Activated CD8-positive, alpha-beta memory T cell treated with anti-CD3 and anti-CD28 coated beads, Interleukin-2, amount 50 U/mL, for 24 hours (primary cell): ENCODE measurements at regions not wholly inside any gene's neighbourhood (a gene's known extent, or its start where the extent isn't known, plus 50 kb on each side); places are given as distances from the start of the nearest gene placed in this dataset.

Experiments used
- DNase-seq: peaks from one replicate; pipeline ENCODE4 v3.0.0-alpha.2; 2020; ENCODE audit errors: extremely low read depth

DNA sequence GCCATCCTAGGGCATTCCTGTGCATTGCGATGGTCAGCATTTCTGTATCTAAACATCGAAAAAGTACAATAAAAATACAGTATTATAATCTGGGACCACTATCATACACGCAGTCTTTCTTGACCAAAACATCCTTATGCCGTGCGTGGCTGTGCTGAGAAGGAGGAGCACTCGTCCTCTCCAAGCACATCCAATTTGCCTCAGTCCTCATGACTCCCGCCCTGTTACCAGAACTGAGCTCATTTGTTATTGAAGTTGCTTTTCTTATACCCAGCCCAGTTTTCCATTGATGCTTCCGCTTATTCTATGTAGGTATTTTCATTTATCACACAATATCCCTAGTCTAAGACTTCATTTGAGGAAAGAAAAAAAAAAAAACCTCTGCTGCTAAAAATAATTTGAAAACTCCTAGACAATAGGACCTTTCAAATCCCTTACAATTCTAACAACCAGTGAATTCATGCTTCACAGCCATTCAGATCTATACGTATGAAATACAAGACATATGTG, 236.9 kb upstream of the PLEKHG7 start:
- no peak for DNase-seq

- DNase-seq, result no peak
Observed at GRCh38 chr12:92464911-92465310, 237.9 kb upstream of the PLEKHG7 start.

- DNase-seq, result no peak
Observed at GRCh38 chr12:92463171-92463570, 239.6 kb upstream of the PLEKHG7 start.

DNA sequence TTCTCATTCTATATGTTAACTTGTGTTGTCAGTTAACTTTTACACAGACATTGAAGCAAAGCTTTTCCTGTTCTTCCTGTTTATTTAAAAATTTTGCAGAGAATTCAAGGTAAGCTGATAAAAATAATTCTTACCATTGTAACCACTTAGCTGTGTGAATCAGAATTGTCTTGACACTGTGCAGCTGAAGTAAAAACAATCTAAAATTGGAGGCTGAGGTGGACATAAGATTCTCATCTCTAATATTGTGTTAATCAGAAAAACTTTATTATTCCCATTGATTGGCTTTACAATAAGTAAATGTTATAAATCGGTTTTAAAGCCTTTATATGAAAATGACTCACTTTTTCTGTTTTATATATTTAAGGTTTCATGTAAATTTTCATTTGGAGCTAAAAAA, 240.3 kb upstream of the PLEKHG7 start:
- no peak for DNase-seq

GRCh38 chr12:92462049-92462448, 240.7 kb upstream of the PLEKHG7 start:
- no peak for DNase-seq

GRCh38 chr12:92459850-92460249, 242.9 kb upstream of the PLEKHG7 start:
- DNase-seq, result no peak

DNA sequence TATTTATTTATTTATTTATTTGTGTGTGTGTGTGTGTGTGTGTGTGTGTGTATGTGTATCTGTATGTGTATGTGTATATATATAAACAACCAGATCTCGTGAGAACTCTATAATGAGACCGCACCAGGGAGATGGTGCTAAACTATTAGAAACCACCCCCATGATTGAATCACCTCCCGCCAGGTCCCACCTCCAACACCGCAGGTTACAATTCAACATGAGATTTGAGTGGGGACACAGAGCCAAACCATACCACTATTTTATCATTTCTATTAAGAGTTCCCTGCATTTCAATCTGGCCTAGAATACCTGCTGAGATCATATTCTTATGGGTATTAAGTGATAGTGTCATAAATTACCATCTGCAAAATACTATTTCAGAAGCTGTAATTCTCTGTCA, 243.8 kb upstream of the PLEKHG7 start:
- no peak for DNase-seq

DNA sequence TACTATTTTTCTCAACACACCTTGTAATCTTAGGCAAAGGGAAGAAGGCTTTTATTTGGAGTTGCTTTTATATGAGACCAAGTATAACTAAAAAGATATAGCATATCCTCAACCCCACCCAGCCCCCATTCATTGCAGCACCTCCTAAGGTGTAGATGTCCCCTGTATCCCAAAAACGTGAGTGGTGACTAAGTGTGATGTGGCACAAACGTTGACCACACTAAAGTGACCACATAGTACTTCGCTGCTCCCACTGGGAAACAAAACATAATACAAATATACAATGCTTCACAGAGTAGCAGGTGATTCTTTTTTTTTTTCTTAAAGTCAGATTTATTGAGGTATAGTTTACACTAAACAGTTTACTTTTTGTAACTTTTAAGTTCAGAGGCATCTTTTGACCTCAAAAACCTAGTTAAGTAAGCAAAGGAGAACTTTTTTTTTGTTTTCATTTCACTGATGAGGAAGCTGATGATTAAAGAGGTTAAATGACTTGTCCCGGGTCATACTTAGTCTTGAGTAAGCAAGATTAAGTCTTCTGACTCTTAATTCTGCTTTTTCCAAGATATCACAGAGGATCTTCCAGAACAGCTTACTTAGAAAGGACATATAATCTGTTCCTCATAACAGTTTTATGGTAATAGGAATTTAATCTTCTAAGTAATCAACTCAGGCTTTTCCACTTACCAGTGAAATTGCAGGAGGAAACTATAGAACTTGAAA, 245.2 kb upstream of the PLEKHG7 start:
- no peak for DNase-seq

DNA sequence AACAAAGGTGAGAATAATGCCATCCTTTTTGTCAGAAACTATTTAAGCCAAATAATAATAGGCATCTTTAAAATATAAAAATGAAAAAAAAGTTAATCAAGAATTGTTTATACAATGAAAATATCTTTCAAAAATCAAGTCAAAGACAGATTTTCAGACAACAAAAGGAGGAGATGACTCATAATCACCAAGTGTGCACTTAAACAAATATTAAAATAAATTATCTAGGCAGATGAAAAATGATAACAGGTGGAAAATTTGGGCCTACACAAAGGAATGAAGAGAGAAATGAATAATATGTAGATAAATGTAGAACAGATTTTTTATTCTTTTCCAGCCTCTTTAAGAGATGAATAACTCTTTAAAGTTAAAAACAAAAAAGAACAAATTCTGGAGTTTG, 250.0 kb upstream of the PLEKHG7 start:
- no peak for DNase-seq

GRCh38 chr12:92446083-92446460, 256.7 kb upstream of the PLEKHG7 start:
- DNase-seq, result no peak

DNA sequence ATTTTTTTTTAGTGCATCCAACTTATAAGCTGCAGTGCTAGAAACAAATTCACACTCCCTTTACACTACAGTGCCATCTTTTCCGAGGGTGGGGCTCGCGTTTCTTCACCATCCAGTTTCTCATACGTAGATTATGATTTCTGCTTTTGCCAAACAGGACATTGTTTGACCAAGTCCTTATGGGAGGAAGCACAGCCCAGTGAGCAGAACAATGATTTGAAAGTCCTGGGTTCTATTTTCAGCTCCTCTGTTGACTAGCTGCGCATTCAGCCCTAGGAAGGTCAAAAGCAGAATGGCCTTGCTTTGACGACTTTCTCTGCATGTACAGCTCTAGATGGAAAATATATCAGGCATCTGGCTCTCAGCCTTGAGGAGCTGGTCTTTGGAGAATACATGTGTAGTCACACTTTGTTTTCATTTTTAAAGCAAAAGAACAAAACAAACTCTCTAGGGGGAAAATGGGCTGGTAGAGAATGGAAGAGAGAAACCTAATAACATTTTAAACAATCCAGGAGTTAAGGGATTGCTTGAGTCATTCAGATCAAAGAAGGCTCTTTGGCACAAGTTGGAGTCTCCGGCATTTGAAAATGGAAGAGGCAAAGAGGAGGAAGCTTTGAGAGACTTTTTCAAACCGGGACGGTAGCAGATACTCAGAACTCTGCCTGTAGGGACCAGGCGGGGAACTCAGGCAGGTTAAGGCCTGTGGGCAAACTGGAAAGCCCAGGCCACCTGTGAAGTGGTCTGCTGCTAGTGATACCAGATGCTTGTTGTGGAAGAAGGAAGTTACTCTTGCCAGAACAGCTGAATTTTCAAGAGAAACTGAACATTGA, 257.3 kb upstream of the PLEKHG7 start:
- DNase-seq, result no peak

- no peak for DNase-seq
Observed at GRCh38 chr12:92444763-92445162, 258.0 kb upstream of the PLEKHG7 start.

DNA sequence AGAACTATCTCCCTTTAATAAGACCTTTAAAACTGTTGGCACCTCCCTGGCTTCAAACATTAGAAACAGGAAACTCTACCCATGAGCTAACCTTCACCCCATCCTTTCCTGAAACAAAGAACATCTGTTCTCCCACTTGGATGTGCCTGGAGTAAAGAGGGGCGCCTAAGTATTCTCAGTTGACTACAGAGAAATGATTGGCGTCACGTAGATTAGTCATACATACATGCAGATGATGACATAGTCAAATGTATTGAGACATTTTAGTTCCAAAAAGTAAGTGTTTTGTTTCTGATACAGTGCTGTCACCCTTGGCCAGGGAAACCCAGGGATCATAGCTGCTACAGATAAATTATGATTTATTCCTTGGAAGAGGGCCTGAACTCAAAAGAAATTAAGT, 260.0 kb upstream of the PLEKHG7 start:
- no peak for DNase-seq

DNA sequence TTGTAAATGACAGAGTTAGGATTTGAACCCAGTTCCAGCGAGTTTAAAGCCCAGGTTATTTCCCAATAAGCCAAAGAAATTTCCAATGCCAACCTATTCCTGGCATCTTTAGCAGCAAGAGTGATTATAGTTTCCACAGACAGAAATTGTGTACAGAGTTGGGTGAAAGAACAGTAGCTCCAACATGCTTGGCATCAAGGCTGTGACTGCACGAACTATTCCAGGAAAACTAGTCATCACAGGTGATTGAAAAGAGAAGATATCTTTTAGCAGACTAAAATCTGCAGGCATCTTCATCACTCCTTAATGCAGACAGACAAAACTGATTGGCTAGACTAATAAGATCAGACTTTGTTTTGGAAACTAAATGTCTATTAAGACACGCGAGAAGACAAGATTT, 262.7 kb upstream of the PLEKHG7 start:
- no peak for DNase-seq

GRCh38 chr12:92439420-92439805, 263.4 kb upstream of the PLEKHG7 start:
- no peak for DNase-seq

DNA sequence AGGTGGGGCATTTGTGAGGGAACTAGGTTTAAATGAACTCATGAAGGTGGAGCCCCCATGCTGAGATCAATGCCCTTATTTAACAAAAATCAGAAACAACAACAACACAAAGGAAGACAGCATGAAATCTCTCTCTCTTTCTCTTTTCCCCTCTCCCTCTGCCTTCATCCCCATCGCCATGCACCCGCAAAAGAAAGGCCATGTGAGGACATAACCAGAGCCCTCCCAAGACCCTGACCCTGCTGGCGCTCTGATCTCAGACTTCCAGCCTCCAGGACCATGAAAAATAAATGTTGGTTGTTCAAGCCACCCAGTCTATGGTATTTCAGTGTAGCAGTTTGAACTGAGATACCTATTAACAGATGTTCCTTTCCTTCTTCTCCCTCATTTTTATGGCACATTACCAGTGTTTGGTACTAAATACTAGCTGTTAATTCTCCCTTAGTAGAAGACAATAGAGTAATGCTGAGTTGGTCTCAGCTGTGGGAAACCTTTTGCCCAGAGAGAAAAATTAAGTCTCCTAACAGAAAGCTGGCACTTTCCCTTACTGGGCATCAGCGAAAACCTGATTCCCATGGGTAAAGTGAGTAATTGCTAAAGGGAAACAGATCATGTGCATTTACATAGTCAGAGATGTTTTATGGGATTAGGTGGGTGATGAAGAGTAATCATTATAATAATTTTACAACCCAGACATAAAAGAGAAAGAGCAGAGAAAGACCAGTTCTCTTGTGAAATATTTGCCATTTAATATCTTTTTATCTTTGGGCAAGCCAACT, 264.0 kb upstream of the PLEKHG7 start:
- DNase-seq, result no peak

GRCh38 chr12:92437452-92437851, 265.3 kb upstream of the PLEKHG7 start:
- no peak for DNase-seq

DNA sequence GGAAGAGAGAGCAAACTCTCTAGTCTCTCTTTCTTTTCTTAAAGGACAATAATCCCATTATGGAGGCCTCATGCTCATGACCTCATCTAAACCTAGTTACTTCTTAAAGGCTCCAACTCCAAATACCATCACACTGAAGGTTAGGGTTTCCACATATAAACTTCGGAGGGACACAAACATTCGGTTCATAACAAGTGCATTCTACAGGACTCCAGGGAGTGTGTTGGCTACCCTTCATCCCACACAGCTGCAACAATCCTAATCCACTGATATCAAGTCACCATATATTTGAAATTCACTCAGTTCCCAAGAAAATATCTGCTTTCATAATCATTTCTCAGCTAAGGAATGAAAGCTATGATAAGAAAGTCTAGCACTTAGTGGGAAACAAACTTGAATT, 265.9 kb upstream of the PLEKHG7 start:
- DNase-seq, result no peak

DNA sequence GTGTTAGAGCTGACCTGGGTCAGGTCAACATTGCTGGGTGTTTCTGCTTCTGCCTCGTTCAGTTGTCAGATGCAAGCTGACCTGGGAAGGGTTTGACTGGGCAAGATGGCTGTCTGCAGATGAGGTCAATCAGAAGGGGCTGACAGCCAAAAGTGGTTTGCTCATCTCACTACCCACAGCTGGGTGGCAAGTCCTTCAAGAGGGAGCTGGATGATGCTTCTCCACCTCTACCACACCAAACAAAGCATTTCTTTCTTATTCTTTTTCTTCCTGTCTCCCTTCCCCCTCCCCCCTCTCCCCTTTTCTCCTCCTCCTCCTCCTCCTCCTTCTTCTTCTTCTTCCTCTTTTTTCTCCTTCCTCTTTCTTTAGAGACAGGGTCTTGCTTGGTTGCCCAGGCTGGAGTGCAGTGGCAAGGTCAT, 268.2 kb upstream of the PLEKHG7 start:
- no peak for DNase-seq

DNA sequence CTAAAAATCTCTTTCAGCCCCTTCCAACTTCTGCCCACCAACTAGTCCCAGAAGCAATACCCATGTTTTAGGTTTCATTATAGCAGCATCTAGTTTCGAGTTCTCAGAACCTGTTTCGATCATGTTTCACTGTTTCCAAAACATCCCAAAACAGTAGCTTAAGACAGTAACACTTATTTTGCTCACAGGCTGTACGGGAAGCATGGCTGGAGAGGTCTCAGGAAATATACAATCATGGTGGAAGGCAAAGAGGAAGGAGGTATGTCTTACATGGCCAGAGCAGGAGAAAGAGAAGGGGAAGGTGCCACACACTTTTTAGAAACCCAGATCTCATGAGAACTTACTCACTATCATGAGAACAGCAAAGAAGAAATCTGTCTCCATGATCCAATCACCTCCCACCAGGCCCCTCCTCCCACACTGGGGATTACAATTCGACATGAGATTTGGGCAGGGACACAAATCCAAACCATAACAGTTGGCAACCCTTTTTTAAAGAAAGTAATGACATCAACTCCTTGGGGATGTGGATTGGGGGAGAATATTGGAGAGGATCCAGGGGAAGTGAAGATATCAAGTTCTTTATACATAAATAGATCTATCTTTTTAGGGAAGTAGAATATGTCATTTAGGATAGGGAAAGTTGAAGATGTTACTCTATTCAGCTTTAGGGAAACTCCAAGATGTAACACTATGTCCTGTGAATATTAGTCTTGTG, 269.9 kb upstream of the PLEKHG7 start:
- DNase-seq, result no peak

- DNase-seq, result no peak
Observed at GRCh38 chr12:92431146-92431545, 271.6 kb upstream of the PLEKHG7 start.

GRCh38 chr12:92426332-92426731, 276.5 kb upstream of the PLEKHG7 start:
- no peak for DNase-seq
